ENCODE measurements at regions not wholly inside any gene's neighbourhood (a gene's known extent, or its start where the extent isn't known, plus 50 kb on each side); places are given as distances from the start of the nearest gene placed in this dataset.

DNA sequence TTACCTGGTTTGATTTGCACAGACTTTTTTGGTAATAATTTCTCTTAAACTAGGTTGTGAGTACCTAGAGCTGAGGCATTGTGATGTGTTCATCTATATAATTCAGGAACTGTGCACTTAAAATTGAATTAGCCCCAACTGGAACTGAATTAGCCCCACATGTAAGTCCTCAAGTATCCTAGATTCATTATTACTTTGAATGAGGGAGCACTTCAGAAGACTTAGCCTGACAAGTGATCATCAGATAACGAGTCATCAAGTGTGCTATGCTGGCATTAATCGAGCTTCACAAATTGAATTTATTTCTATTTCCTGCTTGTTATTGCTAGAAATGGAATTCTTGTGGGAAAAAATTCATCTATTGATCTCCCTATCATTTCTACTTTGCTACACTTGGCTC lies 323.4 kb upstream of the SEMA3D start:
- Histone ChIP-seq H3K23ac (ENCODE audit: low read length) (no peak overlapping the region), H4K8ac (ENCODE audit: low read depth, low read length) (no peak overlapping the region), H3K79me1 (ENCODE audit: low read length) (no peaks in the 10 kb centered on the region), H2BK120ac (ENCODE audit: insufficient read depth, low read length, poor library complexity) (no peak overlapping the region), H3K4me2 (ENCODE audit: low read length) (no peak overlapping the region), H2AFZ (ENCODE audit: insufficient read depth, low read length, poor library complexity) (no peak overlapping the region), H3K18ac (ENCODE audit: low read length) (no peak overlapping the region), H3K79me2 (ENCODE audit: control insufficient read depth, insufficient read depth, low read length, poor library complexity) (no peaks in the 10 kb centered on the region), H4K12ac (ENCODE audit: low read depth, low read length) (no peak overlapping the region), H3K4me3 (ENCODE audit: low read depth, low read length) (no peak overlapping the region), H2BK12ac (ENCODE audit: low read length) (no peak overlapping the region), H2BK5ac (ENCODE audit: low read depth, low read length, poor library complexity) (no peak overlapping the region), H3K27ac (ENCODE audit: low read depth, low read length) (no peak overlapping the region), H4K91ac (ENCODE audit: low read depth, low read length) (no peak overlapping the region), H3K9ac (ENCODE audit: low read length) (no peak overlapping the region), H3K9me3 (ENCODE audit: insufficient read depth, low read depth, low read length) (no peaks in the 10 kb centered on the region), H3K36me3 (ENCODE audit: control insufficient read depth in 1 of 2, insufficient read depth in 2 of 2, low read length in 2 of 2) (no peaks in the 10 kb centered on the region), H3K4ac (ENCODE audit: low read depth, low read length) (no peak overlapping the region), H3K14ac (ENCODE audit: low read length) (no peak overlapping the region), H3K4me1 (ENCODE audit: control insufficient read depth in 1 of 2, insufficient read depth in 2 of 2, low read length in 2 of 2) (peaks cover 0 to 2% of the 10 kb centered on the region in 2 experiments), H2AK5ac (ENCODE audit: low read length) (no peak overlapping the region), H3K27me3 (ENCODE audit: insufficient read depth, low read length) (no peaks in the 10 kb centered on the region)
- DNase-seq = no peak
- no CpG with 5 or more reads among the region's 2 CpGs for WGBS (ENCODE audit: extremely low coverage, insufficient coverage, insufficient read length)

DNA sequence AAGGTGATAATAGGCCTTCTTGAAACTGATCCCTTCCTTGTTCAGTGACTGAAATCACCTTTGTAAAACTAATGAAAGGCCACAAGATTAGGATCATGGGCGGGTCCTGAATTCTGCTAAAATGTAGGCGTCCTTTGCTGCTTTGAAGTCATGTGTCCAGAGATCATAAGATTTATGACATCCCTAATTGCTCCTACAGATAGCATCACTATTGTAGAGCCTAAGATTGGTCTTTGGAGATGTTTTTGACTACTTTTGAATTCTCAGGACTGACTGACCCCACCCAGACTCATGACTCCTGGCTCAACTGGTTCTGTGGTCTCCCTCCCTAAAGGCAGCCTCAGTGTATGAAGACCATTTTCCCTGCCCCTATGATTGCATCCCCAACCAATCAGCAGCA lies 322.6 kb upstream of the SEMA3D start:
- WGBS (ENCODE audit: extremely low coverage, insufficient coverage, insufficient read length) = no CpG with 5 or more reads among the region's 2 CpGs

DNA sequence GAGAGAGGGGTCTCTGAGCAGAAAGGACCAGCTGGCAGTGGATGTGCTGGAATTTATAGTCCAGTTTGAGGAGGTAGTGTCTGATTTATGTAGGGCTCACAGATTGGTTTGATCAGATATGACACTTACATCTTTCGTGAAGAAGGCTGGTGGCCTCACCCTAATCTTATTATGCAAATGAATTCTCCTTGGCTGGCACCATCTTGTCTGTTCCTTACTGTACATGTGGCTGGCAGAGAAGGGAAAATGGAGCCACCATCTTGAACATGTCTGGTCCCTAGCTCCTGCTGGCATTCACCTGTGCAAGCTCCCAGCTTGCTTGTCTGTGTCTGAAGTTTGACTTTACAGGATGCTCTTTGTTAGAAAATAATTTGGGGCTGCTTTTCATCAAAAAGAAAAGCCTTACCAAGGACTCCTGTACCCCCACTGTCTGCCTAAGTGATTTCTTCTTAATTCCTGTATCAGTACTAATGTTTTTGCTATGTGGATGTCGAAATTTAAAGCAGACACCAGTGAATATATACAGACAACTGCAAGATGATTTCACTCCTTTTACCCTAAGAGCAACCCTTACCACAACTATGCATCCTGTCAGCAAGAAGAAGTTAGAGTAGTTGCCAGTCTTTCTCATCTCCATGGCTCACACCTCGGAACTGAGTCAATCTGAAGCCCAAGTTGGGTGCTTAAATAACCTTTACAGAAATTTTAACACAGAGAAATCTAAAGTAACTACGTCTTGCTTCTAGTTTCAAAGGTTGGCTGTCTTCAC lies 322.0 kb upstream of the SEMA3D start:
- Histone ChIP-seq H3K79me1 (ENCODE audit: low read length) (no peaks in the 10 kb centered on the region), H2AFZ (ENCODE audit: insufficient read depth, low read length, poor library complexity) (no peak overlapping the region), H4K12ac (ENCODE audit: low read depth, low read length) (no peak overlapping the region), H3K23ac (ENCODE audit: low read length) (no peak overlapping the region), H2BK120ac (ENCODE audit: insufficient read depth, low read length, poor library complexity) (no peak overlapping the region), H3K4ac (ENCODE audit: low read depth, low read length) (no peak overlapping the region), H3K79me2 (ENCODE audit: control insufficient read depth, insufficient read depth, low read length, poor library complexity) (no peaks in the 10 kb centered on the region), H4K91ac (ENCODE audit: low read depth, low read length) (no peak overlapping the region), H3K9ac (ENCODE audit: low read length) (no peak overlapping the region), H3K9me3 (ENCODE audit: insufficient read depth, low read depth, low read length) (no peaks in the 10 kb centered on the region), H3K27ac (ENCODE audit: low read depth, low read length) (no peak overlapping the region), H3K4me3 (ENCODE audit: low read depth, low read length) (no peak overlapping the region), H2BK5ac (ENCODE audit: low read depth, low read length, poor library complexity) (no peak overlapping the region), H3K14ac (ENCODE audit: low read length) (no peak overlapping the region), H2BK12ac (ENCODE audit: low read length) (no peak overlapping the region), H2AK5ac (ENCODE audit: low read length) (no peak overlapping the region), H4K8ac (ENCODE audit: low read depth, low read length) (no peak overlapping the region), H3K4me1 (ENCODE audit: control insufficient read depth in 1 of 2, insufficient read depth in 2 of 2, low read length in 2 of 2) (peaks cover 0 to 2% of the 10 kb centered on the region in 2 experiments), H3K18ac (ENCODE audit: low read length) (no peak overlapping the region), H3K27me3 (ENCODE audit: insufficient read depth, low read length) (no peaks in the 10 kb centered on the region), H3K4me2 (ENCODE audit: low read length) (no peak overlapping the region), H3K36me3 (ENCODE audit: control insufficient read depth in 1 of 2, insufficient read depth in 2 of 2, low read length in 2 of 2) (no peaks in the 10 kb centered on the region)
- no peak for DNase-seq
- WGBS (ENCODE audit: extremely low coverage, insufficient coverage, insufficient read length) = no CpG with 5 or more reads among the region's 4 CpGs

More for the DNA sequence above, 322.6 kb upstream of the SEMA3D start:
- no peak overlapping the region for H4K8ac ChIP-seq (ENCODE audit: low read depth, low read length)
- no peaks in the 10 kb centered on the region for H3K27me3 ChIP-seq (ENCODE audit: insufficient read depth, low read length)
- no peak overlapping the region for H3K14ac ChIP-seq (ENCODE audit: low read length)
- H3K4me1 ChIP-seq (ENCODE audit: control insufficient read depth in 1 of 2, insufficient read depth in 2 of 2, low read length in 2 of 2) = peaks cover 0 to 2% of the 10 kb centered on the region in 2 experiments
- H2BK5ac ChIP-seq (ENCODE audit: low read depth, low read length, poor library complexity) = no peak overlapping the region
- H3K9me3 ChIP-seq (ENCODE audit: insufficient read depth, low read depth, low read length) = no peaks in the 10 kb centered on the region
- no peak overlapping the region for H2AK5ac ChIP-seq (ENCODE audit: low read length)
- no peak overlapping the region for H4K91ac ChIP-seq (ENCODE audit: low read depth, low read length)
- H3K4ac ChIP-seq (ENCODE audit: low read depth, low read length) = no peak overlapping the region
- H3K79me1 ChIP-seq (ENCODE audit: low read length) = no peaks in the 10 kb centered on the region
- H3K79me2 ChIP-seq (ENCODE audit: control insufficient read depth, insufficient read depth, low read length, poor library complexity) = no peaks in the 10 kb centered on the region
- no peak overlapping the region for H4K12ac ChIP-seq (ENCODE audit: low read depth, low read length)
- H2BK12ac ChIP-seq (ENCODE audit: low read length) = no peak overlapping the region
- no peak overlapping the region for H2BK120ac ChIP-seq (ENCODE audit: insufficient read depth, low read length, poor library complexity)
- H3K4me3 ChIP-seq (ENCODE audit: low read depth, low read length) = no peak overlapping the region
- no peak overlapping the region for H3K18ac ChIP-seq (ENCODE audit: low read length)
- H3K9ac ChIP-seq (ENCODE audit: low read length) = no peak overlapping the region
- H3K27ac ChIP-seq (ENCODE audit: low read depth, low read length) = no peak overlapping the region
- no peak for DNase-seq
- H2AFZ ChIP-seq (ENCODE audit: insufficient read depth, low read length, poor library complexity) = no peak overlapping the region
- no peaks in the 10 kb centered on the region for H3K36me3 ChIP-seq (ENCODE audit: control insufficient read depth in 1 of 2, insufficient read depth in 2 of 2, low read length in 2 of 2)
- H3K4me2 ChIP-seq (ENCODE audit: low read length) = no peak overlapping the region
- H3K23ac ChIP-seq (ENCODE audit: low read length) = no peak overlapping the region

DNA sequence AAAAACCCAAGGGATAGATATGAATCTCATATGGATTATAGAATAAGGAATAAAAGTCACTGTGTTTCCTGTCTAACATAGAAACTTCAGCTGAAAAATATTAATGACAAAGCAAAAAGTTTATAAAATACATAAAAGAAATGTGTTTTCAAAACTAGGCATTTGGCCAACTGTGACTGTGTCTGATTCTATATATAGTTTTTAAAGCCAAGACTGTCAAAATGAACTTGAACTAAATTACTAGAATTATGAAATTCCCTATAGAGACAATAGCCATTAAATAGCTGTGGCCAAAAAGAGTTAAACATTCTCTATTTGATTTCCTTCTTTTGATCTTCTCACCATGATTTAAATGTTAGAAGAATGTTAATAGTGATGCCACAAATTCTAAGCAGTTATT lies 311.2 kb upstream of the SEMA3D start:
- Histone ChIP-seq H2BK5ac (ENCODE audit: low read depth, low read length, poor library complexity) (no peak overlapping the region), H3K4ac (ENCODE audit: low read depth, low read length) (no peak overlapping the region), H2AFZ (ENCODE audit: insufficient read depth, low read length, poor library complexity) (no peak overlapping the region), H4K12ac (ENCODE audit: low read depth, low read length) (no peak overlapping the region), H3K4me3 (ENCODE audit: low read depth, low read length) (no peak overlapping the region), H3K36me3 (ENCODE audit: control insufficient read depth in 1 of 2, insufficient read depth in 2 of 2, low read length in 2 of 2) (no peaks in the 10 kb centered on the region), H3K4me2 (ENCODE audit: low read length) (no peak overlapping the region), H3K9me3 (ENCODE audit: insufficient read depth, low read depth, low read length) (no peaks in the 10 kb centered on the region), H3K9ac (ENCODE audit: low read length) (no peak overlapping the region), H2AK5ac (ENCODE audit: low read length) (no peak overlapping the region), H3K18ac (ENCODE audit: low read length) (no peak overlapping the region), H2BK120ac (ENCODE audit: insufficient read depth, low read length, poor library complexity) (no peak overlapping the region), H3K14ac (ENCODE audit: low read length) (no peak overlapping the region), H3K27ac (ENCODE audit: low read depth, low read length) (no peak overlapping the region), H3K23ac (ENCODE audit: low read length) (no peak overlapping the region), H2BK12ac (ENCODE audit: low read length) (no peak overlapping the region), H4K91ac (ENCODE audit: low read depth, low read length) (no peak overlapping the region), H3K79me1 (ENCODE audit: low read length) (no peaks in the 10 kb centered on the region), H3K4me1 (ENCODE audit: control insufficient read depth in 1 of 2, insufficient read depth in 2 of 2, low read length in 2 of 2) (no peaks in the 10 kb centered on the region), H4K8ac (ENCODE audit: low read depth, low read length) (no peak overlapping the region), H3K27me3 (ENCODE audit: insufficient read depth, low read length) (no peaks in the 10 kb centered on the region), H3K79me2 (ENCODE audit: control insufficient read depth, insufficient read depth, low read length, poor library complexity) (no peaks in the 10 kb centered on the region)
- DNase-seq = no peak

All from trophoblast cell (in vitro differentiated cells and primary cell).